ENCODE measurements at regions not wholly inside any gene's neighbourhood (a gene's known extent, or its start where the extent isn't known, plus 50 kb on each side); places are given as distances from the start of the nearest gene placed in this dataset.

- TF ChIP-seq POLR2A (IDR thresholded peaks at IDR 0.05) (no peak), CTCF (IDR thresholded peaks at IDR 0.05) (no peak)
Observed at GRCh38 chr18:6558446-6559156, 143.9 kb upstream of the L3MBTL4 start.
